H1 (cell line): ENCODE measurements at regions not wholly inside any gene's neighbourhood (a gene's known extent, or its start where the extent isn't known, plus 50 kb on each side); places are given as distances from the start of the nearest gene placed in this dataset.

Experiments used
- CTCF ChIA-PET: fragments of 300-600 bp; sonication (Branson Sonifier 250); formaldehyde crosslinking; loops from one replicate; lab custom pipeline; 2021; ENCODE audit not compliant: partially characterized antibody; lab: Charles Lee
- POLR2A ChIA-PET: fragments of 300-600 bp; sonication (Branson Sonifier 250); formaldehyde crosslinking; loops from one replicate; lab custom pipeline; 2021; ENCODE audit warnings: inconsistent platforms; ENCODE audit not compliant: partially characterized antibody; lab: Charles Lee
- DNase-seq, 2 experiments: peaks; one replicate each; pipeline versions ENCODE4 v3.0.0 to v3.0.0-alpha.2; 2010 to 2022; ENCODE audit warnings: low spot score in 2 of 2, low read depth in 1 of 2, mixed read lengths in 1 of 2
- FAIRE-seq: peaks from 2 replicates; lab custom pipeline; 2011; peaks lifted over from hg19 to GRCh38; lab: Jason Lieb, UNC
- H2AFZ ChIP-seq: 2 replicates; pipeline ENCODE4 v1.8.1; 2012; ENCODE audit warnings: low read length, inconsistent platforms
- H2AK5ac ChIP-seq: 2 replicates; pipeline ENCODE4 v1.6.1; 2013; ENCODE audit warnings: low read depth, low read length
- H2BK120ac ChIP-seq: replicated peaks from 2 replicates; pipeline ENCODE3; 2013; ENCODE audit warnings: low read depth, low read length, inconsistent platforms
- H2BK12ac ChIP-seq: 2 replicates; pipeline ENCODE4 v1.6.1; 2013; ENCODE audit warnings: low read depth, low read length
- H2BK15ac ChIP-seq: 2 replicates; pipeline ENCODE4 v1.6.1; 2013; ENCODE audit warnings: low read length
- H2BK20ac ChIP-seq: 2 replicates; pipeline ENCODE4 v1.6.1; 2013; ENCODE audit warnings: low read length
- H2BK5ac ChIP-seq: 2 replicates; pipeline ENCODE4 v1.6.1; 2013; ENCODE audit warnings: low read depth, low read length
- H3K14ac ChIP-seq: 2 replicates; pipeline ENCODE4 v1.6.1; 2013; ENCODE audit warnings: inconsistent platforms; ENCODE audit not compliant: insufficient read length
- H3K18ac ChIP-seq: 2 replicates; pipeline ENCODE4 v1.6.1; 2013; ENCODE audit warnings: low read length; ENCODE audit errors: extremely low read depth
- H3K23ac ChIP-seq: 2 replicates; pipeline ENCODE4 v1.6.1; 2013; ENCODE audit warnings: inconsistent platforms; ENCODE audit not compliant: insufficient read length
- H3K23me2 ChIP-seq: 2 replicates; pipeline ENCODE4 v1.6.1; 2013; ENCODE audit warnings: low read depth, low read length
- H3K27ac ChIP-seq: 2 replicates; pipeline ENCODE4 v1.6.1; 2011; ENCODE audit warnings: low read depth, low read length, inconsistent platforms
- H3K27me3 ChIP-seq, 4 experiments: replicated peaks in 1 of 4; 1 replicate in 1 of 4; 2 replicates in 3 of 4; pipeline versions ENCODE4 v1.6.1 to v1.8.1; 2011 to 2013; ENCODE audit warnings: low read length in 3 of 4, mild to moderate bottlenecking in 3 of 4, inconsistent platforms in 2 of 4, mixed read lengths in 2 of 4, moderate library complexity in 1 of 4; ENCODE audit not compliant: control insufficient read depth in 3 of 4, insufficient read depth in 3 of 4; ENCODE audit errors: extremely low read depth in 1 of 4
- H3K36me3 ChIP-seq, 4 experiments: 2 replicates each; pipeline versions ENCODE4 v1.6.1 to v1.8.1; 2011 to 2013; ENCODE audit warnings: mild to moderate bottlenecking in 4 of 4, low read length in 3 of 4, moderate library complexity in 2 of 4, control low read depth in 1 of 4, inconsistent platforms in 1 of 4; ENCODE audit not compliant: insufficient read depth in 4 of 4, control insufficient read depth in 2 of 4
- H3K4ac ChIP-seq: replicated peaks from 2 replicates; pipeline ENCODE3; 2013; ENCODE audit warnings: low read length, low read depth, mixed read lengths, inconsistent platforms; ENCODE audit not compliant: insufficient read length
- H3K4me1 ChIP-seq, 4 experiments: replicated peaks in 1 of 4; 1 replicate in 1 of 4; 2 replicates in 3 of 4; pipeline versions ENCODE4 v1.6.1 to v1.8.1; 2011 to 2013; ENCODE audit warnings: low read length in 3 of 4, inconsistent platforms in 2 of 4, mixed read lengths in 1 of 4; ENCODE audit not compliant: insufficient read depth in 4 of 4, control insufficient read depth in 3 of 4
- H3K4me2 ChIP-seq, 2 experiments: 2 replicates each; pipeline versions ENCODE4 v1.6.1 to v1.8.1; 2011 to 2013; ENCODE audit warnings: low read depth in 2 of 2, low read length in 2 of 2, control low read depth in 1 of 2, inconsistent platforms in 1 of 2, mild to moderate bottlenecking in 1 of 2; ENCODE audit not compliant: insufficient read depth in 1 of 2
- H3K4me3 ChIP-seq, 4 experiments: fragments of 200-600, 300-600 bp in 1 of 4; sonication (generic), shearing (Covaris generic), sonication (Bioruptor Twin) in 1 of 4; 2 replicates each; pipeline versions ENCODE4 v1.5.1 to v1.8.1; 2011 to 2016; ENCODE audit warnings: low read length in 4 of 4, low read depth in 3 of 4, control low read depth in 2 of 4, inconsistent platforms in 2 of 4, mild to moderate bottlenecking in 2 of 4, mixed read lengths in 1 of 4, moderate library complexity in 1 of 4; ENCODE audit not compliant: insufficient read depth in 2 of 4; ENCODE audit errors: extremely low read depth in 1 of 4
- H3K56ac ChIP-seq: replicated peaks from 2 replicates; pipeline ENCODE3; 2013; ENCODE audit warnings: low read depth, mild to moderate bottlenecking, mixed read lengths, low read length, inconsistent platforms; ENCODE audit not compliant: insufficient read length
- H3K79me1 ChIP-seq: 2 replicates; pipeline ENCODE4 v1.6.1; 2013; ENCODE audit warnings: low read depth, low read length, control low read depth
- H3K79me2 ChIP-seq, 2 experiments: 2 replicates each; pipeline versions ENCODE4 v1.6.1 to v1.8.1; 2012 to 2013; ENCODE audit warnings: low read length in 2 of 2, mild to moderate bottlenecking in 2 of 2, inconsistent platforms in 1 of 2; ENCODE audit not compliant: insufficient read depth in 2 of 2, control insufficient read depth in 1 of 2
- H3K9ac ChIP-seq, 4 experiments: replicated peaks in 1 of 4; 1 replicate in 1 of 4; 2 replicates in 3 of 4; pipeline versions ENCODE4 v1.6.1 to v1.8.1; 2011 to 2013; ENCODE audit warnings: low read depth in 3 of 4, low read length in 3 of 4, control low read depth in 2 of 4, mild to moderate bottlenecking in 2 of 4, moderate library complexity in 2 of 4, inconsistent platforms in 1 of 4; ENCODE audit errors: extremely low read depth in 1 of 4
- H3K9me3 ChIP-seq, 2 experiments: 2 replicates each; pipeline versions ENCODE4 v1.6.1 to v1.8.1; 2012 to 2013; ENCODE audit warnings: mild to moderate bottlenecking in 2 of 2, moderate library complexity in 2 of 2, control low read depth in 1 of 2, inconsistent platforms in 1 of 2, low read depth in 1 of 2, low read length in 1 of 2, mixed read lengths in 1 of 2; ENCODE audit not compliant: insufficient read depth in 2 of 2
- H4K20me1 ChIP-seq, 2 experiments: replicated peaks in 1 of 2; 2 replicates each; pipeline versions ENCODE3 to v1.8.1; 2011 to 2013; ENCODE audit warnings: inconsistent platforms in 2 of 2, low read length in 2 of 2, mild to moderate bottlenecking in 1 of 2; ENCODE audit not compliant: insufficient read depth in 2 of 2, control insufficient read depth in 1 of 2
- H4K5ac ChIP-seq: 2 replicates; pipeline ENCODE4 v1.6.1; 2013; ENCODE audit warnings: low read length, low read depth, mixed read lengths, inconsistent platforms; ENCODE audit not compliant: insufficient read length
- H4K8ac ChIP-seq: 2 replicates; pipeline ENCODE4 v1.8.0; 2013; ENCODE audit warnings: mild to moderate bottlenecking, moderate library complexity, low read length, inconsistent platforms; ENCODE audit not compliant: insufficient read depth; ENCODE audit errors: extremely low read depth
- H4K91ac ChIP-seq: replicated peaks from 2 replicates; pipeline ENCODE3; 2013; ENCODE audit warnings: low read length, mixed read lengths, inconsistent platforms; ENCODE audit not compliant: insufficient read length
- BACH1 ChIP-seq: IDR thresholded peaks from 2 replicates; pipeline ENCODE4 v1.6.1; 2012; ENCODE audit warnings: low read length, improper control_type of control experiment
- CBX8 ChIP-seq: fragments of 300-800, 300-1000 bp; sonication (generic); IDR thresholded peaks from 2 replicates; pipeline ENCODE4 v1.7.1; 2016; ENCODE audit warnings: low read depth, low read length, borderline replicate concordance
- CTCF ChIP-seq, 3 experiments: IDR thresholded peaks; 1 replicate in 2 of 3; 2 replicates in 1 of 3; pipeline versions ENCODE4 v1.5.1 to v1.6.1; 2011; ENCODE audit warnings: low read length in 3 of 3, mild to moderate bottlenecking in 3 of 3, inconsistent platforms in 2 of 3, low read depth in 1 of 3, moderate library complexity in 1 of 3; ENCODE audit not compliant: insufficient read depth in 1 of 3; ENCODE audit errors: control extremely low read depth in 1 of 3
- JUN ChIP-seq: IDR thresholded peaks from 2 replicates; pipeline ENCODE4 v1.6.1; 2011; ENCODE audit warnings: low read depth, mild to moderate bottlenecking, improper control_type of control experiment, low read length
- PHF8 ChIP-seq: fragments of 200-600 bp; sonication (generic); conservative IDR thresholded peaks from 2 replicates; pipeline ENCODE4 v1.7.1; 2012; ENCODE audit warnings: low read depth, mild to moderate bottlenecking, inconsistent platforms, low read length, moderate library complexity
- POLR2AphosphoS5 ChIP-seq: IDR thresholded peaks from 2 replicates; pipeline ENCODE4 v1.6.1; 2011; ENCODE audit warnings: low read depth, low read length
- RBBP5 ChIP-seq: IDR thresholded peaks from 2 replicates; pipeline ENCODE4 v1.7.1; 2012; ENCODE audit warnings: low read depth, mild to moderate bottlenecking, inconsistent platforms, low read length, moderate library complexity, borderline replicate concordance
- SP4 ChIP-seq: IDR thresholded peaks from 2 replicates; pipeline ENCODE4 v1.6.1; 2012; ENCODE audit warnings: low read length, inconsistent platforms
- SUZ12 ChIP-seq: fragments of 200-600 bp; sonication (generic); IDR thresholded peaks from 2 replicates; pipeline ENCODE4 v1.6.1; 2012; ENCODE audit warnings: mild to moderate bottlenecking, inconsistent platforms, low read length, moderate library complexity, mixed read lengths
- WGBS, 2 experiments: shearing (Covaris generic) in 1 of 2; methylation state at CpG; one replicate each; pipeline versions ENCODE4 v1.1.6 to v1.1.7; 2013 to 2015; ENCODE audit warnings: low lambda C conversion rate in 2 of 2, mixed read lengths in 2 of 2, inconsistent platforms in 1 of 2, low coverage in 1 of 2, missing lambda C conversion rate in 1 of 2; ENCODE audit not compliant: insufficient replicate concordance in 2 of 2, insufficient coverage in 1 of 2, insufficient read length in 1 of 2; ENCODE audit errors: extremely low coverage in 1 of 2, missing lambda C conversion rate in 1 of 2; 5-methylcytosine and 5-hydroxymethylcytosine counted together
- TF ChIP-seq, protein P1 (sequence below): IDR thresholded peaks from 2 replicates; pipeline ENCODE4 v1.6.1; 2011; ENCODE audit warnings: low read length, improper control_type of control experiment

- Histone ChIP-seq H2BK12ac (no peak overlapping the region), H4K20me1 (no peaks in the 10 kb centered on the region), H3K4me2 (no peak overlapping the region), H3K79me1 (no peaks in the 10 kb centered on the region; the same call in 1 of the 2 replicates), H2BK15ac (no peak overlapping the region), H3K4me3 (no peak overlapping the region), H3K9ac (no peak overlapping the region), H3K4me1 (no peaks in the 10 kb centered on the region), H4K5ac (no peak overlapping the region), H3K36me3 (no peaks in the 10 kb centered on the region), H3K18ac (no peak overlapping the region), H3K14ac (no peak overlapping the region), H3K23me2 (no peaks in the 10 kb centered on the region), H3K9me3 (peaks cover 14% of the 10 kb centered on the region in 2 experiments), H2BK20ac (no peak overlapping the region), H2AFZ (no peak overlapping the region), H2BK5ac (no peak overlapping the region), H3K79me2 (0 out of 4 replicates have a peak, but pooled peaks cover 0 to 4% of the 10 kb centered on the region in 2 experiments), H3K27ac (no peak overlapping the region), H3K56ac (no peak overlapping the region), H2AK5ac (no peak overlapping the region), H3K4ac (no peak overlapping the region), H4K91ac (no peak overlapping the region), H3K27me3 (no peaks in the 10 kb centered on the region), H3K23ac (no peak overlapping the region), H4K8ac (no peak overlapping the region), H2BK120ac (no peak overlapping the region)
- ChIA-PET POLR2A (no interaction called here), CTCF (no interaction called here)
- FAIRE-seq (no peak), DNase-seq (no peak)
- TF ChIP-seq SUZ12 (no peak), CBX8 (no peak), SP4 (no peak), PHF8 (no peak), BACH1 (no peak), RBBP5 (no peak), POLR2AphosphoS5 (no peak), CTCF (IDR thresholded peaks at IDR 0.05; ENCODE audit: control extremely low read depth in 1 of 3, insufficient read depth in 1 of 3, low read depth in 1 of 3, low read length in 3 of 3) (no peak), JUN (no peak)
- TF ChIP-seq, protein P1, sequence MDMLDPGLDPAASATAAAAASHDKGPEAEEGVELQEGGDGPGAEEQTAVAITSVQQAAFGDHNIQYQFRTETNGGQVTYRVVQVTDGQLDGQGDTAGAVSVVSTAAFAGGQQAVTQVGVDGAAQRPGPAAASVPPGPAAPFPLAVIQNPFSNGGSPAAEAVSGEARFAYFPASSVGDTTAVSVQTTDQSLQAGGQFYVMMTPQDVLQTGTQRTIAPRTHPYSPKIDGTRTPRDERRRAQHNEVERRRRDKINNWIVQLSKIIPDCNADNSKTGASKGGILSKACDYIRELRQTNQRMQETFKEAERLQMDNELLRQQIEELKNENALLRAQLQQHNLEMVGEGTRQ = no peak
- 95% methylated on average over 17 of the region's 24 CpGs; no CpG with 5 or more reads in 1 of the 2 experiments for WGBS, 2 experiments
Measured at GRCh38 chr22:48673806-48674500, 1153.7 kb downstream of the BRD1 start.
